GM12878 (cell line): ENCODE measurements at regions not wholly inside any gene's neighbourhood (a gene's known extent, or its start where the extent isn't known, plus 50 kb on each side); places are given as distances from the start of the nearest gene placed in this dataset.

Source experiments
- CBX5 ChIP-seq: sonication (generic); IDR thresholded peaks from 2 replicates; pipeline ENCODE4 v1.6.1; 2016; ENCODE audit warnings: low read depth, moderate library complexity, mild to moderate bottlenecking, inconsistent platforms
- MXI1 ChIP-seq: fragments of 150-350 bp; IDR thresholded peaks from 2 replicates; pipeline ENCODE4 v1.6.1; 2011; ENCODE audit warnings: low read depth, mild to moderate bottlenecking, inconsistent platforms, low read length, improper control_type of control experiment
- PBX3 ChIP-seq: IDR thresholded peaks from 2 replicates; pipeline ENCODE4 v1.6.1; 2011; ENCODE audit warnings: mild to moderate bottlenecking, low read depth, low read length, moderate library complexity; ENCODE audit not compliant: insufficient replicate concordance
- POLR2AphosphoS5 ChIP-seq: IDR thresholded peaks from 2 replicates; pipeline ENCODE4 v1.6.1; 2011; ENCODE audit warnings: mild to moderate bottlenecking, low read length, inconsistent platforms
- STAT3 ChIP-seq: IDR thresholded peaks from 2 replicates; pipeline ENCODE4 v1.6.1; 2011; ENCODE audit warnings: low read depth, low read length, improper control_type of control experiment
- TAF1 ChIP-seq: IDR thresholded peaks from 2 replicates; pipeline ENCODE4 v1.6.1; 2011; ENCODE audit warnings: mild to moderate bottlenecking, low read depth, low read length, borderline replicate concordance
- TBL1XR1 ChIP-seq: IDR thresholded peaks from 2 replicates; pipeline ENCODE4 v1.6.1; 2012; ENCODE audit warnings: low read depth, low read length, improper control_type of control experiment

- no peak for TF ChIP-seq MXI1
- no peak for TF ChIP-seq CBX5
- TF ChIP-seq TAF1: no peak
- TF ChIP-seq TBL1XR1: no peak
- no peak for TF ChIP-seq STAT3
- no peak for TF ChIP-seq POLR2AphosphoS5
- TF ChIP-seq PBX3: no peak
These were observed 91.6 kb upstream of the PPP1R26 start for GRCh38 chr9:135387976-135388375.
